ENCODE measurements at regions not wholly inside any gene's neighbourhood (a gene's known extent, or its start where the extent isn't known, plus 50 kb on each side); places are given as distances from the start of the nearest gene placed in this dataset.
"Not testable (repeated sequence)": the region's sequence is repeated elsewhere in the genome, so short reads cannot be mapped to it uniquely, and the experiment has no call there.

DNA sequence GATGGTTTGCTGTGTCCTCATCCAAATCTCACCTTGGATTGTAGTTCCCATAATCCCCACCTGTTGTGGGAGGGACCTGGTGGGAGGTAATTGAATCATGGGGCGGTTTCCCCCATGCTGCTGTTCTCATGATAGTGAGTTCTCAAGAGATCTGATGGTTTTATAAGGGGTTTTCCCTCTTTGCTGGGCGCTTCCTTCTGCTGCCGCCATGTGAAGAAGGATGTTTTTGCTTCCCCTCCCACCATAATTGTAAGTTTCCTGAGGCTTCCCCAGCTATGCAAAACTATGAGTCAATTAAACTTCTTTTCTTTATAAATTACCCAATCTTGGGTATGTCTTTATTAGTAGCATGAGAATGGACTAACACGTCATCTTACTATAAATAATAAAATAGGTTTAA, 55.7 kb upstream of the OGFRL1 start:
- TF ChIP-seq POLR2A (IDR thresholded peaks at IDR 0.05) = not testable (repeated sequence)
- TF ChIP-seq, protein P1, sequence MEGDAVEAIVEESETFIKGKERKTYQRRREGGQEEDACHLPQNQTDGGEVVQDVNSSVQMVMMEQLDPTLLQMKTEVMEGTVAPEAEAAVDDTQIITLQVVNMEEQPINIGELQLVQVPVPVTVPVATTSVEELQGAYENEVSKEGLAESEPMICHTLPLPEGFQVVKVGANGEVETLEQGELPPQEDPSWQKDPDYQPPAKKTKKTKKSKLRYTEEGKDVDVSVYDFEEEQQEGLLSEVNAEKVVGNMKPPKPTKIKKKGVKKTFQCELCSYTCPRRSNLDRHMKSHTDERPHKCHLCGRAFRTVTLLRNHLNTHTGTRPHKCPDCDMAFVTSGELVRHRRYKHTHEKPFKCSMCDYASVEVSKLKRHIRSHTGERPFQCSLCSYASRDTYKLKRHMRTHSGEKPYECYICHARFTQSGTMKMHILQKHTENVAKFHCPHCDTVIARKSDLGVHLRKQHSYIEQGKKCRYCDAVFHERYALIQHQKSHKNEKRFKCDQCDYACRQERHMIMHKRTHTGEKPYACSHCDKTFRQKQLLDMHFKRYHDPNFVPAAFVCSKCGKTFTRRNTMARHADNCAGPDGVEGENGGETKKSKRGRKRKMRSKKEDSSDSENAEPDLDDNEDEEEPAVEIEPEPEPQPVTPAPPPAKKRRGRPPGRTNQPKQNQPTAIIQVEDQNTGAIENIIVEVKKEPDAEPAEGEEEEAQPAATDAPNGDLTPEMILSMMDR (IDR thresholded peaks at IDR 0.05) = not testable (repeated sequence)

Measured in uterus (tissue), 2 donors.